ENCODE measurements at regions not wholly inside any gene's neighbourhood (a gene's known extent, or its start where the extent isn't known, plus 50 kb on each side); places are given as distances from the start of the nearest gene placed in this dataset.

- no peak for DNase-seq
- Histone ChIP-seq H3K36me3 (ENCODE audit: control insufficient read depth, insufficient read depth, low read length) (no peaks in the 10 kb centered on the region), H3K4me1 (ENCODE audit: control insufficient read depth, insufficient read depth, low read length) (peaks cover 9% of the 10 kb centered on the region), H3K4me3 (ENCODE audit: low read length) (no peak overlapping the region), H3K27me3 (ENCODE audit: control insufficient read depth, insufficient read depth, low read length) (no peaks in the 10 kb centered on the region), H3K9me3 (replicated peaks; ENCODE audit: control insufficient read depth, low read depth, low read length) (no peaks in the 10 kb centered on the region), H3K27ac (ENCODE audit: low read length) (peak overlapping the region; percentile 69)
- no CpG with 5 or more reads among the region's 1 CpG for WGBS (ENCODE audit: insufficient coverage)
Observed at GRCh38 chr21:15431053-15431452, 298.7 kb upstream of the USP25 start.

GRCh38 chr21:15433091-15433490 lies 296.7 kb upstream of the USP25 start:
- no peak overlapping the region for H3K27ac ChIP-seq (ENCODE audit: low read length)
- H3K36me3 ChIP-seq (ENCODE audit: control insufficient read depth, insufficient read depth, low read length), result no peaks in the 10 kb centered on the region
- H3K4me1 ChIP-seq (ENCODE audit: control insufficient read depth, insufficient read depth, low read length), result peaks cover 9% of the 10 kb centered on the region
- WGBS (ENCODE audit: insufficient coverage), result 100% methylated on average over 1 of the region's 4 CpGs
- DNase-seq, result no peak
- no peaks in the 10 kb centered on the region for H3K9me3 ChIP-seq (replicated peaks; ENCODE audit: control insufficient read depth, low read depth, low read length)
- H3K4me3 ChIP-seq (ENCODE audit: low read length), result no peak overlapping the region
- H3K27me3 ChIP-seq (ENCODE audit: control insufficient read depth, insufficient read depth, low read length), result no peaks in the 10 kb centered on the region

DNA sequence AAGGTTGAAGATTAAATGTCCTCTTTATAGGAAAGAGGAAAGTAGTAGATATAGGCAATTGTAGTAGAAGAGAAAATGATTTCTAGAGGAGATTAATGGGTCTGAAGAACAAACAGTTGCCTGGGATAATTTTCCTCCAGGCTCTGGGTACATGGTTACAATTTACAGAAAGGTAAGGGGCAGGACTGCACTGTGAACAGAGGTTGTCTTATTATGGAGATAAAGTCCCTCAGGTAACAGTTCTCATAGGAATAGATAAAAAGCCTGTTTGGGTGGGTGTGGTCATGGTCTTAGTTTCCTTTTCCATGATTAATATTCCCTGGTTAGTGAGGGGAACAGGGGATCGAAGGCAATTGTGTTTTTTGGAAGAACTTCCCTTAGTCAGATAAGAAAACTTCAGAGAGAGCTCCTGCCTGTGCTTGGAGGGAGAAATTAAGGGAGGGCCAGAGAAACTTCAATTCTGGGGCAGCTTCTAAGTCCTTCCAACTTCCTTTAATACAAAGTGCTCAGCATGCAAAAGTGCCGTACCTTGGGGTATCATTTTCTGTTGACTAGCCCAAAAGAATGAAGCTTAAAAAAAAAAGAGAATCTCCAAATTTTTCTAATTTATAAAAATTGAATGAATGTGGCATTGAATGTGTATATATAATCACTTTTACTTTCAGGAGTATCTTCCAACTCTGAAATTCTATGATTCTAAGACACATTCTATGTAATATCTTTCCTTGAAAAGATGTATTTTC lies 295.4 kb upstream of the USP25 start:
- Histone ChIP-seq H3K27ac (ENCODE audit: low read length) (no peak overlapping the region), H3K36me3 (ENCODE audit: control insufficient read depth, insufficient read depth, low read length) (no peaks in the 10 kb centered on the region), H3K4me1 (ENCODE audit: control insufficient read depth, insufficient read depth, low read length) (peaks cover 9% of the 10 kb centered on the region), H3K4me3 (ENCODE audit: low read length) (no peak overlapping the region), H3K27me3 (ENCODE audit: control insufficient read depth, insufficient read depth, low read length) (no peaks in the 10 kb centered on the region), H3K9me3 (replicated peaks; ENCODE audit: control insufficient read depth, low read depth, low read length) (no peaks in the 10 kb centered on the region)
- WGBS (ENCODE audit: insufficient coverage), result no CpG with 5 or more reads among the region's 2 CpGs
- no peak for DNase-seq

DNA sequence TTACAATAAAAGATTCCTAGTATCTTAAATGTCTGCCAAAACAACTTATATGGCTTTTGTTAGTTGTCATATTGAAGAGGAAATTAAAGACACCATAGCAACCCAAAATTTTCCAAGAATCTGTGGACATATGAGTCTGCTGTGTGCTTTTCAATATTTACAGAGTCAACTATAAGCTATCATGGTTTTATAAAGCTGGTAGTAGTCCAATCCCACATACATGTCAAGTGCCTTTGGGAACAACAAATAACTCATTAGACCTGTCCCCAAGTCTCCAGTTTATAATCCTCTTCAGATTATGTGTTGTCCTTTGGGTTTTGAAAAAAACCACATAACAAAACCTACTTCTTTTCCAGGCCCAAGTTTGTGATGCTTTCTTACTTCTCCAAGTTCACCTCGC lies 293.8 kb upstream of the USP25 start:
- peak; percentile 51 for DNase-seq
- Histone ChIP-seq H3K4me3 (ENCODE audit: low read length) (no peak overlapping the region), H3K36me3 (ENCODE audit: control insufficient read depth, insufficient read depth, low read length) (no peaks in the 10 kb centered on the region), H3K27me3 (ENCODE audit: control insufficient read depth, insufficient read depth, low read length) (no peaks in the 10 kb centered on the region), H3K9me3 (replicated peaks; ENCODE audit: control insufficient read depth, low read depth, low read length) (no peaks in the 10 kb centered on the region), H3K4me1 (ENCODE audit: control insufficient read depth, insufficient read depth, low read length) (peaks cover 1% of the 10 kb centered on the region), H3K27ac (ENCODE audit: low read length) (no peak overlapping the region)
- WGBS (ENCODE audit: insufficient coverage), result 71% methylated on average over 1 of the region's 1 CpG

DNA sequence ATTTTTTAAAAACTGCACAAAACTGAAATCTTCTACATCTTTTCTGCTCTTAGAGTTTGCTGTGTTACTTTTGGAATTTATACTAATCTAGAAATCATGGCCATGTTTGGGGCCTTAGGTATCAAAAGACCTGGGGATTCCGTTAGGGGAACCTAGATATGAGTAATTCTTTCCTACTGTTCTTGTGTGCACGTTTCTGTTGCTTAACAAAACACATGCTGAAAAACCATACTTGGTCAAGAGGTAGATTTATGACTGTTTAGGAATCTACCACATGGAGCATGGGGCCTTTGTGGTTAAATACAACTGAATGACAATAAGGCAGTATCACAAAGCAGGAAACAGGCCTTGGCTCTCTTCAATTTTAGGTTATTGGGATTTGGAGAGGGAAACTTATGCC lies 291.9 kb upstream of the USP25 start:
- DNase-seq, result no peak
- Histone ChIP-seq H3K27me3 (ENCODE audit: control insufficient read depth, insufficient read depth, low read length) (no peaks in the 10 kb centered on the region), H3K4me1 (ENCODE audit: control insufficient read depth, insufficient read depth, low read length) (no peaks in the 10 kb centered on the region), H3K9me3 (replicated peaks; ENCODE audit: control insufficient read depth, low read depth, low read length) (no peaks in the 10 kb centered on the region), H3K36me3 (ENCODE audit: control insufficient read depth, insufficient read depth, low read length) (no peaks in the 10 kb centered on the region), H3K27ac (ENCODE audit: low read length) (no peak overlapping the region), H3K4me3 (ENCODE audit: low read length) (no peak overlapping the region)
- no CpG with 5 or more reads among the region's 2 CpGs for WGBS (ENCODE audit: insufficient coverage)

DNA sequence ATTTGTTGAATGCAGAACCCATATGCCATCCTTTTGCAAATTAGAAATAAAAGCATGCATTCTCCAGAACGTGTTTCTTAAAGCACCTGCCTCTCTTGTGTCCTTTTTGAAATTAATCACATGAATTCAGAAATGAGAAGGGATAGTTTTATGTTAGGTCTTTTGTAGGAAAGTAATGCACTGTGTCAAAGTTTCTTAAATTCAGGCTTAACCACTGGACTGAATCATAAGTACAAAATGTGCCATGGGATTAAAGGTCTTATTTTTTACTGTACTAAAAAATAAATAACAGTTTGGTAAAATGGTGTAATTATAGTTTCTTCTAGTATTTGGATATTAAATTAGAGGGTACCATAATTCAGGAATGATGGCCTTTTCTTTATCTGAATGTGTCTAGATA lies 290.1 kb upstream of the USP25 start:
- no peaks in the 10 kb centered on the region for H3K27me3 ChIP-seq (ENCODE audit: control insufficient read depth, insufficient read depth, low read length)
- no peaks in the 10 kb centered on the region for H3K9me3 ChIP-seq (replicated peaks; ENCODE audit: control insufficient read depth, low read depth, low read length)
- no peak for DNase-seq
- no peak overlapping the region for H3K27ac ChIP-seq (ENCODE audit: low read length)
- H3K4me3 ChIP-seq (ENCODE audit: low read length), result no peak overlapping the region
- peaks cover 6% of the 10 kb centered on the region for H3K4me1 ChIP-seq (ENCODE audit: control insufficient read depth, insufficient read depth, low read length)
- no peaks in the 10 kb centered on the region for H3K36me3 ChIP-seq (ENCODE audit: control insufficient read depth, insufficient read depth, low read length)
- no CpG with 5 or more reads among the region's 1 CpG for WGBS (ENCODE audit: insufficient coverage)

- Histone ChIP-seq H3K27me3 (ENCODE audit: control insufficient read depth, insufficient read depth, low read length) (no peaks in the 10 kb centered on the region), H3K36me3 (ENCODE audit: control insufficient read depth, insufficient read depth, low read length) (no peaks in the 10 kb centered on the region), H3K4me3 (ENCODE audit: low read length) (no peak overlapping the region), H3K9me3 (replicated peaks; ENCODE audit: control insufficient read depth, low read depth, low read length) (no peaks in the 10 kb centered on the region), H3K27ac (ENCODE audit: low read length) (no peak overlapping the region), H3K4me1 (ENCODE audit: control insufficient read depth, insufficient read depth, low read length) (peaks cover 6% of the 10 kb centered on the region)
- DNase-seq, result no peak
- WGBS (ENCODE audit: insufficient coverage), result 50% methylated on average over 1 of the region's 3 CpGs
Observed at GRCh38 chr21:15441060-15441493, 288.7 kb upstream of the USP25 start.

DNA sequence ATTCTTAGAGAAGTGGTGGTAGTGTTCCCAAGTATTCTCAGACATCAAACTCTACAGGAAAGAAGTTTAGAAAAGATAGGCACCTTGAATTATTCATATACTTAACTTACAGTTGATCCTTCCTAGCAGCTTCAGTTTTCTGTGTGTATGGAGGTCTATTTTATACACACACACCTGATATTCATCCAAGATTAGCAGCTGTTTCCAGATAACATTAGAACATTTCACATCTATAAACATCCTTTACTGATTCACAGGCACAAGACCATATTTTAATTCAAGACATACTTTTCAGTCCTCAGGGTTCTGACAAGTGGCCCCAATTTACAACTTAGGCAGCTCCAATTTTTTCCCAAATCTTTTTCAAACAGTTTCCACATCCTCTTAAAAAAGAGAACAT lies 287.8 kb upstream of the USP25 start:
- H3K4me3 ChIP-seq (ENCODE audit: low read length), result no peak overlapping the region

GRCh38 chr21:15442743-15443469 lies 286.9 kb upstream of the USP25 start:
- Histone ChIP-seq H3K9me3 (replicated peaks; ENCODE audit: control insufficient read depth, low read depth, low read length) (no peaks in the 10 kb centered on the region), H3K4me3 (ENCODE audit: low read length) (no peak overlapping the region), H3K4me1 (ENCODE audit: control insufficient read depth, insufficient read depth, low read length) (peaks cover 6% of the 10 kb centered on the region), H3K27ac (ENCODE audit: low read length) (no peak overlapping the region), H3K36me3 (ENCODE audit: control insufficient read depth, insufficient read depth, low read length) (no peaks in the 10 kb centered on the region), H3K27me3 (ENCODE audit: control insufficient read depth, insufficient read depth, low read length) (no peaks in the 10 kb centered on the region)
- no peak for DNase-seq
- WGBS (ENCODE audit: insufficient coverage), result 80% methylated on average over 1 of the region's 6 CpGs

More for the DNA sequence above, 287.8 kb upstream of the USP25 start:
- no peaks in the 10 kb centered on the region for H3K36me3 ChIP-seq (ENCODE audit: control insufficient read depth, insufficient read depth, low read length)
- DNase-seq, result peak; percentile 43
- H3K9me3 ChIP-seq (replicated peaks; ENCODE audit: control insufficient read depth, low read depth, low read length), result no peaks in the 10 kb centered on the region
- no peaks in the 10 kb centered on the region for H3K27me3 ChIP-seq (ENCODE audit: control insufficient read depth, insufficient read depth, low read length)
- no peak overlapping the region for H3K27ac ChIP-seq (ENCODE audit: low read length)
- H3K4me1 ChIP-seq (ENCODE audit: control insufficient read depth, insufficient read depth, low read length), result peaks cover 6% of the 10 kb centered on the region

GRCh38 chr21:15443740-15444117 lies 286.1 kb upstream of the USP25 start:
- no peaks in the 10 kb centered on the region for H3K9me3 ChIP-seq (replicated peaks; ENCODE audit: control insufficient read depth, low read depth, low read length)
- no peaks in the 10 kb centered on the region for H3K36me3 ChIP-seq (ENCODE audit: control insufficient read depth, insufficient read depth, low read length)
- H3K4me1 ChIP-seq (ENCODE audit: control insufficient read depth, insufficient read depth, low read length), result peaks cover 6% of the 10 kb centered on the region
- H3K27me3 ChIP-seq (ENCODE audit: control insufficient read depth, insufficient read depth, low read length), result no peaks in the 10 kb centered on the region
- H3K27ac ChIP-seq (ENCODE audit: low read length), result no peak overlapping the region
- no peak for DNase-seq
- H3K4me3 ChIP-seq (ENCODE audit: low read length), result no peak overlapping the region
- no CpG with 5 or more reads among the region's 2 CpGs for WGBS (ENCODE audit: insufficient coverage)

All from muscle of leg (tissue), 3 donors.